Epithelial cell of esophagus (primary cell): ENCODE measurements at regions not wholly inside any gene's neighbourhood (a gene's known extent, or its start where the extent isn't known, plus 50 kb on each side); places are given as distances from the start of the nearest gene placed in this dataset.

ENCODE experiments used
- DNase-seq: peaks from one replicate; pipeline ENCODE4 v3.0.0; 2010; ENCODE audit warnings: low read depth
- H3K4me3 ChIP-seq: 2 replicates; pipeline ENCODE4 v1.5.1; 2011; ENCODE audit warnings: mild to moderate bottlenecking, low read length, control low read depth
- CTCF ChIP-seq: IDR thresholded peaks from 2 replicates; pipeline ENCODE4 v1.5.1; 2011; ENCODE audit warnings: low read depth, mild to moderate bottlenecking, low read length, control low read depth, inconsistent platforms; ENCODE audit not compliant: insufficient read depth; ENCODE audit errors: missing control alignments

GRCh38 chr1:57795886-57796285, 372.0 kb upstream of the DAB1 start:
- H3K4me3 ChIP-seq: no peak overlapping the region
- DNase-seq: no peak
- no peak for TF ChIP-seq CTCF

- DNase-seq: no peak
- TF ChIP-seq CTCF: no peak
- no peak overlapping the region for H3K4me3 ChIP-seq
Observed at GRCh38 chr1:57794078-57794477, 370.2 kb upstream of the DAB1 start.

GRCh38 chr1:57791497-57791896, 367.6 kb upstream of the DAB1 start:
- no peak overlapping the region for H3K4me3 ChIP-seq
- TF ChIP-seq CTCF: no peak
- no peak for DNase-seq

- DNase-seq: no peak
- no peak for TF ChIP-seq CTCF
- no peak overlapping the region for H3K4me3 ChIP-seq
Observed at GRCh38 chr1:57789936-57790335, 366.1 kb upstream of the DAB1 start.

- no peak overlapping the region for H3K4me3 ChIP-seq
- TF ChIP-seq CTCF: no peak
- DNase-seq: no peak
Observed at GRCh38 chr1:57788313-57788712, 364.5 kb upstream of the DAB1 start.

- TF ChIP-seq CTCF: no peak
- no peak for DNase-seq
Observed at GRCh38 chr1:57784356-57784755, 360.5 kb upstream of the DAB1 start.

GRCh38 chr1:57782357-57782756, 358.5 kb upstream of the DAB1 start:
- no peak for DNase-seq
- no peak for TF ChIP-seq CTCF
- H3K4me3 ChIP-seq: no peak overlapping the region

More at GRCh38 chr1:57784356-57784755, 360.5 kb upstream of the DAB1 start:
- H3K4me3 ChIP-seq: no peak overlapping the region
